NCI-H2107 (cell line): ENCODE measurements at regions not wholly inside any gene's neighbourhood (a gene's known extent, or its start where the extent isn't known, plus 50 kb on each side); places are given as distances from the start of the nearest gene placed in this dataset.

ENCODE experiments used
- DNase-seq: peaks from one replicate; lab custom pipeline; 2025; lab: John Stamatoyannopoulos, UW

GRCh38 chr2:16319551-16320121 is 346.0 kb downstream of the CYRIA start:
- DNase-seq = no peak

- no peak for DNase-seq
These were observed 347.0 kb downstream of the CYRIA start for GRCh38 chr2:16318474-16319195.

GRCh38 chr2:16318051-16318450 is 347.6 kb downstream of the CYRIA start:
- no peak for DNase-seq

- no peak for DNase-seq
These were observed 348.3 kb downstream of the CYRIA start for GRCh38 chr2:16317211-16317830.

GRCh38 chr2:16316456-16317210 is 349.0 kb downstream of the CYRIA start:
- DNase-seq = no peak

GRCh38 chr2:16315908-16316307 is 349.7 kb downstream of the CYRIA start:
- no peak for DNase-seq

- DNase-seq = no peak
These were observed 350.2 kb downstream of the CYRIA start for GRCh38 chr2:16315458-16315835.

GRCh38 chr2:16314691-16315457 is 350.8 kb downstream of the CYRIA start:
- no peak for DNase-seq

- no peak for DNase-seq
These were observed 351.6 kb downstream of the CYRIA start for GRCh38 chr2:16314001-16314400.

- no peak for DNase-seq
These were observed 352.2 kb downstream of the CYRIA start for GRCh38 chr2:16313235-16313975.

- no peak for DNase-seq
These were observed 352.9 kb downstream of the CYRIA start for GRCh38 chr2:16312771-16313170.

- DNase-seq = no peak
These were observed 353.9 kb downstream of the CYRIA start for GRCh38 chr2:16311521-16312440.

- DNase-seq = no peak
These were observed 356.8 kb downstream of the CYRIA start for GRCh38 chr2:16308816-16309215.

- no peak for DNase-seq
These were observed 360.6 kb downstream of the CYRIA start for GRCh38 chr2:16304876-16305590.

GRCh38 chr2:16303761-16304160 is 361.9 kb downstream of the CYRIA start:
- DNase-seq = no peak

GRCh38 chr2:16303273-16303577 is 362.4 kb downstream of the CYRIA start:
- no peak for DNase-seq

GRCh38 chr2:16302431-16303272 is 362.3 kb downstream of the MYCN start:
- DNase-seq = no peak

GRCh38 chr2:16301961-16302360 is 361.6 kb downstream of the MYCN start:
- DNase-seq = no peak

- no peak for DNase-seq
These were observed 358.5 kb downstream of the MYCN start for GRCh38 chr2:16298866-16299265.
